ENCODE measurements at regions not wholly inside any gene's neighbourhood (a gene's known extent, or its start where the extent isn't known, plus 50 kb on each side); places are given as distances from the start of the nearest gene placed in this dataset.
"Not testable (repeated sequence)": the region's sequence is repeated elsewhere in the genome, so short reads cannot be mapped to it uniquely, and the experiment has no call there.

DNA sequence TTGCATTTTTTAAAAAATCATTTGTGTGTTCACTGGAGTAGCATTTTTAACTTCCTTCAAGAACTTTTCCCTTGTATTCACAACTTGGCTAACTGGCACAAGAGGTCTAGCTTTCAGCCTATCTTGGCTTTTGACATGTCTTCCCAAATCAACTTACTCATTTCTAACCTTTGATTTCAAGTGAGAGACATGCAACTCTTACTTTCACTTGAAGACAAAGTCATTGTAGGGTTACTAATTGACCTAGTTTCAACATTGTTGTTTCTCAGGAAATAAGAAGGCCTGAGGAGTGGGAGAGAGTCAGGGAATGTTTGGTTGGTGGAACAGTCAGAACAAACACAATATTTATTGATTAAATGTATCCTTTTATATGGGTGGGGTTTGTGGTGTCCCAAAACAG, 95.0 kb upstream of the C9orf72 start:
- no peak for DNase-seq (ENCODE audit: missing footprints)
- intact Hi-C loops (cut with DNase I) = no loop called here
- ATAC-seq = no peak

DNA sequence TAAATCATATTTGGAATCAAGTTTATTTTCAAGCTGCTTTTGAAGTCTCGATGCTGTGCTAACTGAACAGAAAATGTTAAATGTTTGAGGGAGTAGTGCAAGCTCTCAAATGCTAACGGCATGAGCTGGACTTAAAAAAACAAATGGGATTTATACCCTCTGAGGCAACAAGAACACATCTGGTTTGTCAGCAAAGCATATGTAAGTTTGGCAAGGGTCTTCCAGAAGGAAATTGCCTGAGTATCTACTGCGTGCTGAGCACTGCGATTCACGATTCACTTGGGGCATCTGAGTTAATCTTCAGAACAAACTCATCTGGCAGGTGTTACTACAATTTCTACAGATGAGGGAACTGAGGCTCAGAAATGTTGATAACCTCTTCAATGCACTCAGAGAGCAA, 98.4 kb upstream of the C9orf72 start:
- no peak for ATAC-seq
- intact Hi-C loops (cut with DNase I) = no loop called here
- no peak for DNase-seq (ENCODE audit: missing footprints)

DNA sequence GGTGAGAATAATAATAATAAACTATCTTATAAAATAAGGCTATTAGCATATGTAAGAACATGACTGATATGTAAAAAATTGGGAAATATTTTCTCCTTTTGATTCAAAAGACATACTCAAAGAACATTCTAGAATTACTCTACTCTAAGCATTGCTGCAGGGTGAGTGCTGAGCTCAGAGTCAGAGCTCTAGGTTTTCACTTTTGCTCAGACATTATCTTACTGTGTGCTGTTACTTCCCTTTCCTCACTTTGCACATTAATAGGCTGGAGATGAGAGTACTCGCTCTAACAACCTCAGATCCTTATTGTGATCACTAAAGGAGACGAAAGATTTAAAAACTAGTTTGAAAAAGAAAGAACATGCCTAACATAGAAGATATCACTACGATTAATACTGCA, 99.4 kb upstream of the C9orf72 start:
- ATAC-seq = no peak
- intact Hi-C loops (cut with DNase I) = no loop called here
- no peak for DNase-seq (ENCODE audit: missing footprints)

- DNase-seq (ENCODE audit: missing footprints) (no peak), ATAC-seq (no peak)
- intact Hi-C loops (cut with DNase I) = no loop called here
Measured at GRCh38 chr9:27673641-27674040, 100.4 kb upstream of the C9orf72 start.

GRCh38 chr9:27675354-27675753, 102.1 kb upstream of the C9orf72 start:
- no peak for ATAC-seq
- no peak for DNase-seq (ENCODE audit: missing footprints)
- intact Hi-C loops (cut with DNase I) = no loop called here

GRCh38 chr9:27676827-27677226, 103.5 kb upstream of the C9orf72 start:
- DNase-seq (ENCODE audit: missing footprints) (no peak), ATAC-seq (no peak)
- intact Hi-C loops (cut with DNase I) = no loop called here

- ATAC-seq = no peak
- DNase-seq (ENCODE audit: missing footprints) = no peak
- intact Hi-C loops (cut with DNase I) = no loop called here
Measured at GRCh38 chr9:27679338-27679737, 106.1 kb upstream of the C9orf72 start.

GRCh38 chr9:27683181-27683580, 109.9 kb upstream of the C9orf72 start:
- intact Hi-C loops (cut with DNase I) = loop anchor here (10.0 kb wide), 1 partner anchor 108 kb away; the partner anchor contains the start of gene C9orf72
- DNase-seq (ENCODE audit: missing footprints) (no peak), ATAC-seq (no peak)

- ATAC-seq = no peak
- DNase-seq (ENCODE audit: missing footprints) = no peak
- intact Hi-C loops (cut with DNase I) = loop anchor here (10.0 kb wide), 1 partner anchor 114 kb away; the partner anchor contains the start of gene C9orf72
Measured at GRCh38 chr9:27688954-27689353, 115.7 kb upstream of the C9orf72 start.

GRCh38 chr9:27690816-27691215, 117.5 kb upstream of the C9orf72 start:
- intact Hi-C loops (cut with DNase I) = not testable (repeated sequence)
- DNase-seq (ENCODE audit: missing footprints) = peak; percentile 67

DNA sequence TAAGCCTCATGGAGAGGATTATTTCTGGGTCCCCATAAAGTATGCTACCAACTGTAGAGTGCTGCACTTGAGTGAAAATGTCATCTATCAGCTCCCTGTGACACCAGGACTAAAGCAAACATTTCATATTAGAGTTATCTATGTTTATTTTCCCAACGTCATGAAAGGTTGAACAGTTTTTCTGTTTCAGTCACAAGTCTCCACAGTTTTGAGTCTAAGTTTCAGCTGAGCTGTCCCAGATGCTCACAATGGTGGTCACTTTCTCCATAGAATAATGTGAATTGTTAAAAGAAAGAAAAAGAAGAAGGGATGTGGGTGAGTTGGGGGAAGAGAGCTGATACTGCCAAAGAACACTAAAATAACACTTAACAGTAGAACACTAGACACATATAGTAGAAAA, 126.3 kb upstream of the C9orf72 start:
- ATAC-seq (no peak), DNase-seq (ENCODE audit: missing footprints) (no peak)
- intact Hi-C loops (cut with DNase I) = no loop called here

More at GRCh38 chr9:27690816-27691215, 117.5 kb upstream of the C9orf72 start:
- ATAC-seq = not testable (repeated sequence)

DNA sequence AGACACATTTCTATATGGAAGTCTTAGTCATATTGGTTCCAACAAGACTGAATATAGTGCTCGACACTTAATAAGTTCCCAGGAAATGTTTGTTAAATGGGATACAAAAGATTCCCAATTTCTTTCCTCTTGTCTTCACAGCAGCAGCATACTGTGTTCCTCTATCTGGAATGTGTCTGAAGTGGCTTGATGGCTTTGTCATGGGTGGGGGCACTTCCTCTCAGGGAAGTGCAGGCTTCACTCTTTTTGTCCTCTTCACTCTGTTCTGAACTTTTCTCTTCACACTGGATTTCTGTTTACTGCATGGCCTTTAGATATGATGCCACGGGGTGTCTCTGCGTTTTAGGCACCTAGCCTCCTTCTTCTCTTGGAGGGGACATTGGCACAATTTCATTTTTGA, 127.7 kb upstream of the C9orf72 start:
- DNase-seq (ENCODE audit: missing footprints) = no peak
- peak; percentile 63 for ATAC-seq
- intact Hi-C loops (cut with DNase I) = no loop called here

DNA sequence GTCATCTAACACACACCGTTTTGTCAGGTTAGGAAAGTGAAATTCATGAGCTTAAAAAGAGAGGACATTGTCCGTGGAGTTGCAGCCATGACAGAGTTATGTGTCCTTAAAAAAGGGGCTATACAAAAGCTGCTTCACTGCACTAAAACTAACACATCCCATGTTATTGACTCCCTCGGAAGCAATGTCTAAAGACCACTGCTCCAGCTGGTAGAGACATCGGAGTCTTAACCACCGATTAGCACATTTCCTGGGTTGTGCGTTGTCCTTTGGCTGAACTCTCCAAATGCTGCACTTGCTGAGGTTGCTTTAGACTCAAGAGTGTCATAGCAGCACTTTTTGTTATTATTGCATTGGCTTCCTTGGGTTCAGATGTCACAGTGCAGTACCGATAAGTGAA, 128.3 kb upstream of the C9orf72 start:
- DNase-seq (ENCODE audit: missing footprints) (no peak), ATAC-seq (peak; percentile 82)
- intact Hi-C loops (cut with DNase I) = no loop called here

- intact Hi-C loops (cut with DNase I) = no loop called here
- ATAC-seq (no peak), DNase-seq (ENCODE audit: missing footprints) (no peak)
Measured at GRCh38 chr9:27703216-27703980, 130.1 kb upstream of the C9orf72 start.

GRCh38 chr9:27711241-27711640, 138.0 kb upstream of the C9orf72 start:
- no peak for DNase-seq (ENCODE audit: missing footprints)
- ATAC-seq = no peak
- intact Hi-C loops (cut with DNase I) = no loop called here

DNA sequence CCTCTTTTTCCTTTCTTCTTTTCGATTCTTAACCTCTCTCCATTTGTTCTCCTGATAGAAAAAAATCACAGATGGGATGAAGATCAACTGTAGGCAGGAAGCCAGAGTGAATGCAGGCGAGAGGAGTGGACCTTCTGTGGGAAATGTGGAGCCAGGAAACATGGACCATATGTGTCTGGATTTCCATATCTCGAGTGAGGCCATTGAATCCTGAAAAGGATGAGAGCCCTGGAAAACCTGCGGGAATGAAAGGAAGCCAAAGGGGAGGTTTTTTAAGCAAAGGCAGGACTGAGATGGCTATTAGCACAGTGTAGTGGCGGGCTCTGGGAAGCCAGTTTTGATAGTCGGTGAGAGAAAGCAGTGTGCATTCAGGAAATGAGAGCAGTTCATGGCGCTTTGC, 139.5 kb upstream of the C9orf72 start:
- intact Hi-C loops (cut with DNase I) = no loop called here
- no peak for DNase-seq (ENCODE audit: missing footprints)
- no peak for ATAC-seq

DNA sequence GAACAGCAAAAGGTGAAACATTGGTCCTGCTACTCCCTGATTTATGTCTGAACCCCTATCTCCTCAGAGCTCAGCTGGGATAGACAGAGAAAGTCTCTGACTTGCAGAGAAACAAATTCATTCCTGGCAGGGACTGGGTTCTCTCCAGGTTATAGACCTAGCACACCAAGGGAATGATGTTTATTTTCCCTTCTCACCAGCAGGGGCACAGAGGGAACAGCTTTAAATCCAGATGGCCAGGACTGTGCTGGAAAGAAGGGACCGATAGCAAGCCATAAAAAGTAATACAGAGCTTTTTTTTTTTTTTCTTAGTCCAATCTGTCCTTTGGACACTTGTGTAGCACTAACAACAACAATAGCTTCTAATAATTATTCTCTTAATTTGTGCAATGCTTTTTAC, 141.1 kb upstream of the C9orf72 start:
- ATAC-seq = no peak
- intact Hi-C loops (cut with DNase I) = no loop called here
- no peak for DNase-seq (ENCODE audit: missing footprints)

DNA sequence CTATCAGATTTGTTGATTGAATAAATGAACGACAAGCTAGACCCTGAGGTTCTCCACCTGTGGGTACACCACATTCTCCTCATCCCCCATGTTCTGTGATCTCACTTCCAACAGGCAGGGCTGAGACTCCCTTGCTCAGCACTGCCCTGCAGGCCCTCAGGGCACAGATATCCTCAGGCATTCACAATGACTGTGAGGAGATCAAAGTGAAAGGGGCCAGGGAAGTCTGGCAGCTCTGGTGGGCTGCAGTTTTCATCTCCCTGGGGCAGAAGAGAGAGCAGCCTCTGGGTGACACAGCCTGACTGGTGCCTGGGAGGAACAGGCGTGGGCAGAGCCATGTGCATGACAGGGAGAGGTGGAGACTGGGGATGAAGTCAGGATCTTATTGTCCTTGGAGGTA, 142.4 kb upstream of the C9orf72 start:
- DNase-seq (ENCODE audit: missing footprints) = no peak
- intact Hi-C loops (cut with DNase I) = no loop called here
- ATAC-seq = no peak

DNA sequence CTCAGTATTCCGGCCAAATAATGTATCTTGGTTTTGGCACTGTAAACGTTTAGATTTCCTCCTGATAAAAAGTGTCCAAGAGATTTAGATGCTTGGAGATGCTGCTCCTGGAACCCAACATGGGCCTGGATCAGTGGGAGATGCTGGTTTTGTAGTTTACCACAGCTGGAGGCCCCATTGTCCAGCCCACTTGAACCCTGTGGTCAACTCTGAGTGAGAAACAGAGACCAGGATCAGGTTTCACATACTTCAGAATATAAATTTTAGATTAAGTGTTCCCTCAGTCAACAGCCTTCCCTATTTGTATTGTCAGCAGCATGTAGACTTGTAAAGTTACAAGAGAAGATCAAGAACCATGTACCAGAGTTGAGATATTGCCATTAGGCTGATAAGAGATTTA, 144.7 kb upstream of the C9orf72 start:
- intact Hi-C loops (cut with DNase I) = no loop called here
- ATAC-seq (no peak), DNase-seq (ENCODE audit: missing footprints) (no peak)

GRCh38 chr9:27719711-27720110, 146.4 kb upstream of the C9orf72 start:
- ATAC-seq = no peak
- DNase-seq (ENCODE audit: missing footprints) = no peak
- intact Hi-C loops (cut with DNase I) = loop anchor here (10.0 kb wide), 1 partner anchor 355 kb away; no protein-coding TSS in a partner anchor

GRCh38 chr9:27722866-27723265, 149.6 kb upstream of the C9orf72 start:
- intact Hi-C loops (cut with DNase I) = loop anchor here (10.0 kb wide), 1 partner anchor 352 kb away; no protein-coding TSS in a partner anchor
- no peak for DNase-seq (ENCODE audit: missing footprints)
- ATAC-seq = no peak

All from Right ventricle myocardium inferior (tissue), 1 donor.